ENCODE measurements at regions not wholly inside any gene's neighbourhood (a gene's known extent, or its start where the extent isn't known, plus 50 kb on each side); places are given as distances from the start of the nearest gene placed in this dataset.

GRCh38 chr10:4678023-4678950 is 147.7 kb upstream of the AKR1E2 start:
- Histone ChIP-seq H3K4me3 (ENCODE audit: low read depth, low read length) (no peak overlapping the region), H3K4me1 (ENCODE audit: control insufficient read depth, insufficient read depth, low read length) (no peaks in the 10 kb centered on the region), H3K27me3 (ENCODE audit: control insufficient read depth, insufficient read depth, low read length) (no peaks in the 10 kb centered on the region), H3K9ac (ENCODE audit: low read depth, low read length) (no peak overlapping the region), H3K27ac (ENCODE audit: low read depth, low read length) (no peak overlapping the region), H3K9me3 (ENCODE audit: control insufficient read depth, insufficient read depth, low read length) (no peaks in the 10 kb centered on the region), H3K36me3 (ENCODE audit: control insufficient read depth, insufficient read depth, low read length) (no peaks in the 10 kb centered on the region)

- Histone ChIP-seq H3K4me1 (ENCODE audit: control insufficient read depth, insufficient read depth, low read length) (no peaks in the 10 kb centered on the region), H3K9me3 (ENCODE audit: control insufficient read depth, insufficient read depth, low read length) (no peaks in the 10 kb centered on the region), H3K27me3 (ENCODE audit: control insufficient read depth, insufficient read depth, low read length) (no peaks in the 10 kb centered on the region), H3K27ac (ENCODE audit: low read depth, low read length) (no peak overlapping the region), H3K9ac (ENCODE audit: low read depth, low read length) (no peak overlapping the region), H3K4me3 (ENCODE audit: low read depth, low read length) (no peak overlapping the region), H3K36me3 (ENCODE audit: control insufficient read depth, insufficient read depth, low read length) (no peaks in the 10 kb centered on the region)
Observed at GRCh38 chr10:4677296-4678021, 148.5 kb upstream of the AKR1E2 start.

GRCh38 chr10:4676566-4676965 is 149.4 kb upstream of the AKR1E2 start:
- H3K27ac ChIP-seq (ENCODE audit: low read depth, low read length), result no peak overlapping the region
- no peaks in the 10 kb centered on the region for H3K4me1 ChIP-seq (ENCODE audit: control insufficient read depth, insufficient read depth, low read length)
- H3K4me3 ChIP-seq (ENCODE audit: low read depth, low read length), result no peak overlapping the region
- H3K9ac ChIP-seq (ENCODE audit: low read depth, low read length), result no peak overlapping the region
- H3K27me3 ChIP-seq (ENCODE audit: control insufficient read depth, insufficient read depth, low read length), result no peaks in the 10 kb centered on the region
- H3K36me3 ChIP-seq (ENCODE audit: control insufficient read depth, insufficient read depth, low read length), result no peaks in the 10 kb centered on the region
- H3K9me3 ChIP-seq (ENCODE audit: control insufficient read depth, insufficient read depth, low read length), result no peaks in the 10 kb centered on the region

GRCh38 chr10:4675808-4676207 is 150.2 kb upstream of the AKR1E2 start:
- Histone ChIP-seq H3K9me3 (ENCODE audit: control insufficient read depth, insufficient read depth, low read length) (no peaks in the 10 kb centered on the region), H3K9ac (ENCODE audit: low read depth, low read length) (no peak overlapping the region), H3K27ac (ENCODE audit: low read depth, low read length) (no peak overlapping the region), H3K27me3 (ENCODE audit: control insufficient read depth, insufficient read depth, low read length) (no peaks in the 10 kb centered on the region), H3K36me3 (ENCODE audit: control insufficient read depth, insufficient read depth, low read length) (no peaks in the 10 kb centered on the region), H3K4me3 (ENCODE audit: low read depth, low read length) (no peak overlapping the region), H3K4me1 (ENCODE audit: control insufficient read depth, insufficient read depth, low read length) (no peaks in the 10 kb centered on the region)

GRCh38 chr10:4673279-4674040 is 152.5 kb upstream of the AKR1E2 start:
- no peaks in the 10 kb centered on the region for H3K36me3 ChIP-seq (ENCODE audit: control insufficient read depth, insufficient read depth, low read length)
- no peaks in the 10 kb centered on the region for H3K27me3 ChIP-seq (ENCODE audit: control insufficient read depth, insufficient read depth, low read length)
- H3K9me3 ChIP-seq (ENCODE audit: control insufficient read depth, insufficient read depth, low read length), result no peaks in the 10 kb centered on the region
- H3K4me1 ChIP-seq (ENCODE audit: control insufficient read depth, insufficient read depth, low read length), result no peaks in the 10 kb centered on the region
- H3K4me3 ChIP-seq (ENCODE audit: low read depth, low read length), result no peak overlapping the region
- H3K27ac ChIP-seq (ENCODE audit: low read depth, low read length), result no peak overlapping the region
- no peak overlapping the region for H3K9ac ChIP-seq (ENCODE audit: low read depth, low read length)

- Histone ChIP-seq H3K4me3 (ENCODE audit: low read depth, low read length) (no peak overlapping the region), H3K36me3 (ENCODE audit: control insufficient read depth, insufficient read depth, low read length) (no peaks in the 10 kb centered on the region), H3K9ac (ENCODE audit: low read depth, low read length) (no peak overlapping the region), H3K27me3 (ENCODE audit: control insufficient read depth, insufficient read depth, low read length) (no peaks in the 10 kb centered on the region), H3K27ac (ENCODE audit: low read depth, low read length) (no peak overlapping the region), H3K9me3 (ENCODE audit: control insufficient read depth, insufficient read depth, low read length) (no peaks in the 10 kb centered on the region), H3K4me1 (ENCODE audit: control insufficient read depth, insufficient read depth, low read length) (no peaks in the 10 kb centered on the region)
Observed at GRCh38 chr10:4672201-4672600, 153.8 kb upstream of the AKR1E2 start.

- Histone ChIP-seq H3K4me3 (ENCODE audit: low read depth, low read length) (no peak overlapping the region), H3K9me3 (ENCODE audit: control insufficient read depth, insufficient read depth, low read length) (no peaks in the 10 kb centered on the region), H3K9ac (ENCODE audit: low read depth, low read length) (no peak overlapping the region), H3K4me1 (ENCODE audit: control insufficient read depth, insufficient read depth, low read length) (no peaks in the 10 kb centered on the region), H3K27ac (ENCODE audit: low read depth, low read length) (no peak overlapping the region), H3K27me3 (ENCODE audit: control insufficient read depth, insufficient read depth, low read length) (no peaks in the 10 kb centered on the region), H3K36me3 (ENCODE audit: control insufficient read depth, insufficient read depth, low read length) (no peaks in the 10 kb centered on the region)
Observed at GRCh38 chr10:4671451-4672145, 154.4 kb upstream of the AKR1E2 start.

- no peak overlapping the region for H3K9ac ChIP-seq (ENCODE audit: low read depth, low read length)
- no peaks in the 10 kb centered on the region for H3K27me3 ChIP-seq (ENCODE audit: control insufficient read depth, insufficient read depth, low read length)
- H3K4me1 ChIP-seq (ENCODE audit: control insufficient read depth, insufficient read depth, low read length), result no peaks in the 10 kb centered on the region
- no peaks in the 10 kb centered on the region for H3K36me3 ChIP-seq (ENCODE audit: control insufficient read depth, insufficient read depth, low read length)
- H3K9me3 ChIP-seq (ENCODE audit: control insufficient read depth, insufficient read depth, low read length), result no peaks in the 10 kb centered on the region
- H3K4me3 ChIP-seq (ENCODE audit: low read depth, low read length), result no peak overlapping the region
- H3K27ac ChIP-seq (ENCODE audit: low read depth, low read length), result no peak overlapping the region
Observed at GRCh38 chr10:4670737-4671136, 155.3 kb upstream of the AKR1E2 start.

GRCh38 chr10:4669585-4669984 is 156.4 kb upstream of the AKR1E2 start:
- Histone ChIP-seq H3K36me3 (ENCODE audit: control insufficient read depth, insufficient read depth, low read length) (no peaks in the 10 kb centered on the region), H3K27ac (ENCODE audit: low read depth, low read length) (no peak overlapping the region), H3K27me3 (ENCODE audit: control insufficient read depth, insufficient read depth, low read length) (no peaks in the 10 kb centered on the region), H3K9ac (ENCODE audit: low read depth, low read length) (no peak overlapping the region), H3K4me3 (ENCODE audit: low read depth, low read length) (no peak overlapping the region), H3K9me3 (ENCODE audit: control insufficient read depth, insufficient read depth, low read length) (no peaks in the 10 kb centered on the region), H3K4me1 (ENCODE audit: control insufficient read depth, insufficient read depth, low read length) (no peaks in the 10 kb centered on the region)

- no peaks in the 10 kb centered on the region for H3K27me3 ChIP-seq (ENCODE audit: control insufficient read depth, insufficient read depth, low read length)
- H3K36me3 ChIP-seq (ENCODE audit: control insufficient read depth, insufficient read depth, low read length), result no peaks in the 10 kb centered on the region
- H3K4me3 ChIP-seq (ENCODE audit: low read depth, low read length), result no peak overlapping the region
- no peaks in the 10 kb centered on the region for H3K9me3 ChIP-seq (ENCODE audit: control insufficient read depth, insufficient read depth, low read length)
- peak overlapping the region; percentile 54 for H3K27ac ChIP-seq (ENCODE audit: low read depth, low read length)
- H3K4me1 ChIP-seq (ENCODE audit: control insufficient read depth, insufficient read depth, low read length), result no peaks in the 10 kb centered on the region
- no peak overlapping the region for H3K9ac ChIP-seq (ENCODE audit: low read depth, low read length)
Observed at GRCh38 chr10:4663162-4663992, 162.6 kb upstream of the AKR1E2 start.

All from HUES48 (cell line).